NCI-H2029 treated with DMSO at 0.1 percent for 48 hours (cell line): ENCODE measurements at regions not wholly inside any gene's neighbourhood (a gene's known extent, or its start where the extent isn't known, plus 50 kb on each side); places are given as distances from the start of the nearest gene placed in this dataset.

ENCODE experiments used
- DNase-seq: peaks from one replicate; lab custom pipeline; 2025; lab: John Stamatoyannopoulos, UW

DNA sequence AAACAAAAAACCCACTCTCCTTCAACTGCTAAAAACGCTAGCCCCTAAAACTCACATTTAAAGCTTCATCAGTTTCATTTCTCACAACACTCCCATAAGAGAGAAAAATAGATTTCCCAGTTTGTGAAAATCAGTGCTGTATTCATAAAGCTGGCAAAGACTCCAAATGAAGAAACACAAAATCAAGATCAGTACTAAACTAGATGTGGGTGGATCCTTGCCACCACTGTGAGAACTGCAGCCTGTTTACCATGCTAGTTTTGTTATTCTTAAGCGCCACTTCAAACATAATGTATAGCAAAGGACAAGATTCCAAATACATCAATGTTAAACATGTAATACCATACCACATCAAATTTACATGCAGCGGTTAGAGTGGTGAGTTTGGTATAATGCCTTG is 104.5 kb upstream of the CCDC150 start:
- no peak for DNase-seq

DNA sequence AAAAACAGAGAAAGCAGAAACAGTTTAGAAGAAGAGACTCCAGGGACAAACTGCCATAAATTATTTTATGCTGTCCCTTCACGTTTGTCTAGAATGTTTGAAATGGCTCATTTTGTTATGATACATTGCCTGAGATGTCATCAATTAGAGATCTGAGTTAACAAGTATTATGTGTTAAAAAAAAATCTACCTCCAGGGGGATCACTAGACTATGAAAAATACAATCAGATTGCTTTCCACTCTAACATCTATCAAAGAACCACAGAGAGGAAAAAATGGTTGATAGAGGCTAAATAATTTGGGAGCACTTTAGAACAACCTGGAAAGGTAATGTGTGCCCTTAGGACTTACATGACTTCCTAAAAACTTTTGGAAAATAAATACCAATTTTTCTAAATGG is 103.8 kb upstream of the CCDC150 start:
- no peak for DNase-seq

DNA sequence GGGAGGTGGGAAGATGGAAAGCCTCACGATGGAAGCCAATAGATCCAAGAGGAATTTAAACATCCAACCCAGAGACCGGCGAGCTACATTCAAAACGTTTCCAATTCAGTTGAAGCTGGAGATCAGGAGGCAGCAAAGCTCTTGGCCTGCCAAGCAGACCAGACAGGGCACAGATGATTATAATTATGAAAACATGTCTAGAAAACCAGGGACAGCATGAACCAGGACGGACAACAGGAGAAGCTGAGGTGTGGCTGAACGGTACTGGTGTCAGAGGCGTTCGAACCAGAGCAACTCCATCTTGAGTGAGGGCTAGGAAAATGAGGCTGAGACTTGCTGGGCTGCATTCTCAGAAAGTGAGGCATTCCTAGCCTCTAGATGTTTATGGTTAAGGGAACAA is 102.2 kb upstream of the CCDC150 start:
- DNase-seq, result no peak

DNA sequence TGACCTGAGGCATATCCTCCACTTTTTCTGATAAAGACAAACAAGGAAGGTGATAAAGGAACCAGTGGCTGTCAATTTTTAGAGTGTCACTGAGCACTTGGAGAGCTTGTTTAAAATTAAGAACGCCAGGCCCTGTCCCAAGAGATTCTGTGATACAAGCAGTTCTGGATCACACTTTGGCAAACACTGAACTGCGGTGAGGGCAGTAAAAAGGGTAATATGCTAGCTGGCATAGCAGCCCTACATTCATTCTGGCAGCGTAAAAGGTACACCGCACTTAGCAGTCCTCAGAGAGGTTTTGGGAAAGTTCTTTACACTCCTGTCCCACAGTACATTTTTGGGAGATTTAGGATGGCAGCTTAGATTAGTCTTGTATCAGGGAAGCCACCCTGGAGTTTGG is 101.3 kb upstream of the CCDC150 start:
- DNase-seq, result no peak

DNA sequence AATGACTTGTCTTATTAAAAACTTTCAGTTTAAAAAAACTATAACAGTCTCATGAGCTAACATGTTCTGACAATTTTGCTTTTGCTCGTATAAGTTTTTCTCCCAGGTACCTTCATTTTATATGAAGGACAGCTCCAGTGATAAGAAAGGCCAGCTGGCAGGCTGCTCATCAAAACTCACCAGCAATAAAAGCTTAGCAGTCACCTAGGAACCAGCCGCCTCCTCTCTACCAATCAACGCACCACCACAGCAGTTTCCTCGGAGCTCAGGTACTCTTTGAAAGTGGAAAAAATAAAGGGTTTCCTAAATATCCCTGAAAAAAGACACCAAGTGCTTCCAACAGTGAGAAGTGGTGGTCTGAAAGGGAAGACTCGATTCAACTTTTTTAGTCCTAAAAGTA is 100.9 kb upstream of the CCDC150 start:
- DNase-seq, result no peak

DNA sequence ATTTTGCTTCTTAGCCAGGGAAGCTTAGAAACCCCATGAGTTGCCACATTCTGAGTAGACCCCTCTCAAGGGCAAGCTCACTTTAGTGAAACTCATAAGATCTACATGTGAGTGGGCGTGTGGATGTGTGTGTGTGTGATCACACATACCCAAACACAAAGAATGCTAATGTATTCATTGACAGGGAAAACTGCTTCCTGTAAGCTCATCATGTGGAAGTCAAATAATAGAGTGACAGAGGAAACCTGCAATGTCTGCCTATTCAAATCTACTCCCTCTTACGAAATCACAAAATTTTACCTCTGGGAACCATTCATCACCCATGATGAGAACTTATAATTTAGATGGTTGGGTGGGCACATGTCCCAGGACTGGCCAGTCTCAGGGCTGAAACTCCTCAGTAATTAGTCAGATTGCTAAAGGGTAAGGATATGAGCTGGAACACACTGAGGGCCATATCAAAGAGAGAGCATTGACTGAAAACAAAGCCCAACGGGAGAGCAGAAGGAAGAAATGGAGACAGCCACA is 94.5 kb upstream of the CCDC150 start:
- DNase-seq, result no peak

DNA sequence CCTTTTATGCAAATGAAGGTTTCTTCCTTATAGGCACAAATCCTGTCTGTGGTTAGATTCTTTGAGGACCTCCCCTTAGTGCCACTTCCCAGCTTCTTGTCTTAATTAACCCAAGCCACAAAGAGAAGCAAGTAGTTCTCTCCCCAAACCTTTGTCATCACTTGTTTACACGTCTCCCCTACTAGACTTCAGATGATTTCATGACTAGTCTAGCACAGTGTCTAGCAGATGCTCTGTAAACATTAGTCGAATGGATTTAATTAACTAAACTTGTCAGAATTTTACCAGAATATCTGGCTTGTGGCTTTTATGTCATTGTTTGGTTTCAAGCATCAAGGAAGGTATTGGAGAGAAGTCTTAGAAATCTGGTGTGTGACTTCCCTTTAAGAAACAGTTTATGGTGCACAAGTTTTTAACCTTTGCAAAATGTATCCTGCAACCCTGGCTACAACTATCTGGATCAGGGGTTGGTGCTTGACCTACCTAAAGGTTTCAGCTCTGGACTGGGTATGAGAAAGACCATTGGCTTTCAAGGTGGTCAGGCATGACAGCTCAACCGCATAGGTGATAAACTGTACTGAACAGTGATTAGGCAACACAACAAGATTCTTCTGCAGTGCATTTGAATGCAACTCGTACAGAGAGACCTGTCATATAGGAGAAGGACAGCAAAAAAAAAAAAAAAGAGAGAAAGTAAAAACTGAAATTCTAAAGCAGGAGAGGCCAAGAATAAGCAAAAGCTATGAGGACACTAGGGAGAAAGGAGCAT is 93.2 kb upstream of the CCDC150 start:
- DNase-seq, result no peak

DNA sequence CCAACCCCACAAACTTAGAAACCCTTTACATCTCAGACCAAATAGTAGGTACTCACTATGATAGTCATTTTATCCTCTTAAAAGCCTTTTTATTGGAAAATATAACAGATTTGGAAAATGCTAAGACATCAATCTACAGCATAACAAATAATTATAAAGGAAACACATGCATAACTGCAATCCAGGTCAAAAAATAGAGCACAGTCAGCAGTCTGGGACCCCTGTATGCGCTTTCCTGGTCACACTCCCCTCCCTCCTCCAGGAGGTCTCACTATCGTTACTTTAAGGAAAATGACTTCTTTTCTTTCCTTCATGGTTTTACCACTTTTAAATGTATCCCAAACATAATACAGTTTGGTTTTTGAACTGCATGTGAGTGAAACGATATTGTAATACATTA is 90.5 kb upstream of the CCDC150 start:
- DNase-seq, result no peak

DNA sequence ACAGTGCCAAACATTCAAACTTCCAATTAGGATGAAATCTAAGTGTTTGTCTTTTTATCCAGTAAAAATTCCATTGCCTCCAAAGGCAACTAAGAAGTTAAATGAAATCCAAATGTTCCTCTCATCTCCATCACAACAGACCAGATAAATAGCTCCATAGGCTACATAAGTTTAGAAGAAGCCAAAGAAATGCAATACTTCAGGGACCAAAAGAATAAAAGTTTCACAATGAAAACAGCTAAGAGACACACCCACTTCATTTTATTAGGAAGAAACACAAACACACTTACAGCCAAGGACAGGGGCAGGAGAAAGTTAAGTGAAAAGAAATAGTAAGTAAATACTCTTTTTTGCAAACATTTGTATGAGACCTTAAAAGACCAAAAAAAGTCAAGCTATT is 88.5 kb upstream of the CCDC150 start:
- no peak for DNase-seq

DNA sequence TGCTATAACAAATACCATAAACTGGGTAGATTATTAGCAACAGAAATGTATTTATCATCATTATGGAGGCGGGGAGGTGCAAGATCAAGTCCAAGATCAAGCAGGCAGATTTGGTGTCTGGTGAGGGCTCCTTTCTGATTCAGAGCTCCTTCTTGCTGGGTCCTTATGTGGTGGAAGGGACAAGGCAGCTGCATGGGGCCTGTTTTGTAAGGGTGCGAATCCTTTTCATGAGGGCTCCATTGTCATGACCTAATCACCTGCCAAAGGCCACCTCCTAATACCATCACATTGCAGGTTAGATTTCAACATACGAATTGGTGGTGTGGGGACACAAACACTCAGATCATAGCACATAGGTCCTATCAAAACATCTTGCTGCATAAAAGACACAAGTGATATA is 84.4 kb upstream of the CCDC150 start:
- no peak for DNase-seq

DNA sequence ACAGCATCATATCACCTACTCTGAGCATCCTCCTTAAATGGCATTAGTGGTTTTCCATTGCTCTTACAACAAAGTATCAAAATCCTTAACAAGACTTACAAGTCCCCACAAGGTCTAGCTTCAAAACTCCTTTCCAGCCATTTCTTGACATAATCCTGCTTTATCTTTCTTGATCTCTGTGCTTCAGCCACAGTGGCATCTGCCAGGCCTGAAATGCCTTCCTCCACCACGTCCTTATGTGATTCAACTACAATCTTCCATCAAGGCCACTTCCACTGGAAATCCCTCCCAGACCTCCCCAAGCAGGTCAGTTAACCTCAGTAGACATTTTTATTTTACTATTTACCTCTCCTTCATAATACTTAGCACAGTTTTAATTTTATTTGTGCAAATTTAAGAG is 83.8 kb upstream of the CCDC150 start:
- no peak for DNase-seq

DNA sequence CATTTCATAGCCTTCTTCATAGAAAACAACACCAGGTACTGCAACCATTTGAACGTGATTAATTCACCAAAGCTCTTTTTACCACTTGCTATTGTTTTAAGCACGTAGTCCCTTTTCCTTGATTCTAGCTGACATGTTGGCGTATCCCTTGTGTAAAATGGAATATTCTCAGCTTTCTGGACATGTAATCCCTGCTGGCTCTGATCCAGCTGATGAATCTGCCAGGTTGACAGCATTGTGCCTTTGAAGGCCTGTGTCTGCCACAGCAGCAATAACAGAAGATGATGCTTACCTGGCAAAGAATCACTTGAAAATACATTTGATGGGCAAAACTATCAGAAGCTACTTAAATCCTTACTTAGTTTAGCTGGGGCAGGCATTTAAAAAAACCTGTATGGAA is 81.0 kb upstream of the CCDC150 start:
- DNase-seq, result no peak

DNA sequence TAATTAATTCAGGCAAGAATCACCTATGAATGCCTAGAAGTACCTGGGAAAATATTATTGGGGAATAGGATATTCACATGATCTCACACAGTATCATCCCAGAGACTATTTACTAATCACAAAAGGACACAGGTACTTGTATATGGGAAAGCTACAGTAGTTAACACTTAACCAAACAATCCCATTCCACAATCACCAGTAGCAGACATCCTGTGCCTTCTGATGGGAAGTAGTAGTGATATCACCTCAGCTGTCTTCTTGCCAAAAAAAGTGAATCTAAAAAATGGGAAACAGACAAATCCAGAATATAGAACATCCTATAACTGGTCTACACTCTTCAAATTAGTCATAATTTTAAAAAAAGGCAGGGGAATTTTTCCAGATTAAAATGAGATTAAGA is 75.6 kb upstream of the CCDC150 start:
- no peak for DNase-seq

DNA sequence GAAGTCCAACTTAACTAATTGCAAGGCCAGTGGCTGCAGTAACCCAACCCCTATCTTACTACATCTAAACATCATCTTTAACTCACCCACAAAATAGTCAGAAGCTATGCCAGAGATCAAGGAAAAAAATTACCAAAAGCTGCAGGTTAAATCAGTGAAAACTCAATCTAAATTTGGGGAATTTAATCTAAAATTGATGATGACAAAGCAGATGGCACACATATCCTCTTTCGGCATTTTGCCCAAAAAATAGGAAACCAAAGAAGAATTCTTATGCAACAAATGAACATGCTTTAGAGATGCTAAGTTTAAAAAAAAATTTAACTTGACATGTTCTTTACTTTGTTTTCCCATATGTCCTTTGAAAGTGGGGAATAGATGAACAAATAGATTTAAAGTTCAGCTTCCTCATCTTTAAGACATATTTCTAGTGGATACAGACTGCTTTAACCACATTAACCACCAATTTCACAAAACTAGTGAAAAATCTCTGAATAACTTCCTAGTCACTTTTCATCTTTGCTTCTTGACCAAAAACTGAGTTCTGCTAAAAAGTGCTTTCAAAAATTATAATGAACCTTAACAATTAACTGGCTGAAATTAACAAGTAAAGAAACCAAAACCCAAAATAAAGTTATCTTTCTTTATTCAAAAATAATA is 74.3 kb upstream of the CCDC150 start:
- DNase-seq, result no peak

DNA sequence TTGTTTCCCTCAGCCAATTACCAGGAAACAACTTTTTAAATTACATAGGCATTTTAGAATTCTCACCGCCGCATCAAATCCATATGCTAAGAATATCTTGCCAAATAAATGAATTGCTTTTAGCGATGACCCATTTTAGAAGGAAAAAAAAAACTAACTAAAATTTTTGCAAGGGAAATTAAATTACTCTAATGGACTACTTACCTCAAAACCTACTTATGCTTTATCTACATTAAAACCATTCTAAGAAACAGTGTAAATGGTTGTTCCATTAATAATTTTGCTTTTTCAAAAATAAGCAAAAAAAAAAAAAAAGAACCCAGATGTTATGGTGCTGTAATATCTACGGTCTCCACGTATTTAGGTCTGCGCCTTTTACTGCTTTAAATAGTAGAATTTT is 73.5 kb upstream of the CCDC150 start:
- no peak for DNase-seq

DNA sequence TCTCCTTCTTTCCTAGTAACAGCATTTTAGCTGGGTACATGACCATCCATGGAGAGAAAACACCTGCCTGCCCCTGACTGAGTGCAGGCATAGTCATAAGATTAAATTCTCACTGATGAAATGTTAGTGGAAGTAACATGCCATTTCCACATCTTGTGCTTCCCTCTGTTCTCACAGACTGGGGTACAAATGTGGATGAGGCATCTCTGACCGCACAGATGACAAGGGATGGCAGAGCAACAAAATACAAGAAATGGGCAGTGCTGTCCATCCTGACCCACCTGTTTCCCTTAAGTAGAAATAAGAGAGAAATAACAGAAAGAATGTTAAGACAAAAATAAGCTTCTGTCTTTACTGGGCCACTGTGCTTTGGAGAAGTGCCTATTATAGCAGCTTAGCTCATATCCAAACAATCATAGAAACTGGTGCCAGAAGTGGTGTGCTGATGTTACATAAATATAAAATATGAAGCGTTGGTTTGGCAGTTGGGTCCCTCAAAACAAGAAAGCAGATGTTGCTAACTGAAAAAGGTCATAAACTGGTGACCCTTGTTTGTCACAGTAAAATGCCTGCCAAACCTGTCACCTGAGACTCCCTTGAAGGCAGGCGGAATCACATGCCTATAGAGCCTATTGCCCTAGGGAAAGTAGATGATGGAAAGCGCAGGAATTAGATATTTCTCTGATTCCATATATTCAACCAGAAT is 72.4 kb upstream of the CCDC150 start:
- DNase-seq, result peak; percentile 49

DNA sequence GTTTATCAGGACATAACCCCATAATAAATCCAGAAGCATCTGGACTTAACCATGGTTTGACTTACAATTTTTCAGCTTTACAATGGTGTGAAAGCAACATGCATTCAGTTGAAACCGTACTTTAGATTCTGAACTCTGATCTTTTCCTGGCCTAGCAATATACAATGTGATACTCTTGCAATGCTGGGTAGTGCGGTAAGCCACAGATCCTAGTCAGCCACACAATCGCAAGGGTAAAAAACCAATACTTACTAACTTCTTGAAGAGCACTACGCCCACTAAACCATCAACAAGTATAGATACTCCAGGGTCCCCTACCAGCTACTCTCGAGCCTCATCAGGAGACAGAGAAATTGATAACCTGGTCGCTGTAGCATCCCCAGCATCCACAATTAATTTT is 71.0 kb upstream of the CCDC150 start:
- no peak for DNase-seq

DNA sequence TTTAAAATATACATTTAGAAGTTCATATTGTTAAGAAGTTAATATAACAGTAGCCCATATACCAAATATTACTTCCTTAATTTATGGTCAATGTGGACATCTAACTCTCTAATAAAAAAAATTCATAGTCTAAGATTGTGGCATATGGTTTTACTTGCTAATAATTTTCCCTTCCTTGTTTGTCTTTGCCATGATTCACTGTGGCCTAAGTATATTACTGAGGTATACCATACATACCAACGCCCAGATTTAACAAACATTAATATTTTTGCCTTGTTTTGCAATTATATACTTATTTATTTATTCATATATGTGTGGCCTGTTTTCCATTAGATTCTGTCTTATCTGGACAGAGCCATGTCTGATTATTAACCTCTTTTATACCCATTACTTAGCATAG is 54.6 kb upstream of the CCDC150 start:
- DNase-seq, result no peak

DNA sequence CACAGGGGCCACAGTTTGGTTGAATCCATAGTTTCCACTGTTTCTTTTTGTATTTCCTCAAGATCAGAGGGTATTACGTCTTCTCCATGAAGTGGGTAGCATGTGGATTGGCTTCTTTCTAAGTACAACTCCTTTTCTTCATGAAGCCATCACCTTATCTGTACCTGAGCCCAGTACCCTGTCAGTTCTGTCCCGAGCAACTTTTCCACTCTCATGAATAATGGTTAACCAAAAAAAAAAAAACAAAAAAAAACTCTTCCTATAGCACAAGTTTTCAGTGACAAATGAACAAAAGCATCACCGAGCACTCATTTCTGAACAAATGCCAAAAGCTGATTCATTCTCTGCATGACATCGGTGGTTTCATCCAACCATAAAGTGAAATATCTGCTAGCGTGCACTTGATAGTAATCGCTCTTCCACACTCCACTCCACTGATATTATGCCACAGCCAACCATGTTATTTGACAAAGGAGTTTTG is 53.0 kb upstream of the CCDC150 start:
- no peak for DNase-seq

DNA sequence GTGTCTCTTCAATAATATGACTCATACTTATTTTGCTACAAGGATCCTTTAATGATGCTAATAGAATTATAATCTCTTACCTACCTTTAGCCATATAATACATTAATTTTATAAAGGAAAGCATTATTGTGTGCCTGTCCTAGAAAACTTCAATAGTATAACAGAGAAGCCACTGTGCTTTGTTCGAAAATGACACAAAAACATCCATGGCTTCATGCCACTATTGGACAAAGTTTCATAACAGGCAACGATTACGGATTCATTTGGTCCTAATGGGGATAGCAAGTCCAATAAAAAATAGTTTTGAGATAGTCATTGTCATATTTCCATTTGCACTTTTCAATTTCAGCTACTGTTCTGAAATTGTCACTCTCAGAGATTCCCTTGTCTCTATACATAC is 52.5 kb upstream of the CCDC150 start:
- no peak for DNase-seq

DNA sequence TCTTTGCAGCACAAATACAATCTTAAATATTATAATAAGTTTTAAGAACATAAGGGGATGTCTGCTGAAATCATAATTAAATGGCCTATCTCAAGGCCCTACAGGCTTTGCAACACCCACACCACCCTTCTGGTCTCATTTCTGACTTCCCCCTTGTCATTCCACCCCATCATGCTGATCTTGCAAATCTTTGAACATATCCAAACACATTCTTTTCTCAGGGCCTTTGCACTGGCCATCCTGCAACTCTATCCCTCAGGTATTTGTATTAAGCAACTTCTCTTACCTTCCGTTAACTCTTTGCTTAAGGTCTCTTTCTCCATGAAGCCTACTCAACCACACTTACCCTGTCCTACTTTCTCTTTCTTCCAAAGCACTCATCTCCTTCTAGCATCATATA is 51.8 kb upstream of the CCDC150 start:
- DNase-seq, result no peak

DNA sequence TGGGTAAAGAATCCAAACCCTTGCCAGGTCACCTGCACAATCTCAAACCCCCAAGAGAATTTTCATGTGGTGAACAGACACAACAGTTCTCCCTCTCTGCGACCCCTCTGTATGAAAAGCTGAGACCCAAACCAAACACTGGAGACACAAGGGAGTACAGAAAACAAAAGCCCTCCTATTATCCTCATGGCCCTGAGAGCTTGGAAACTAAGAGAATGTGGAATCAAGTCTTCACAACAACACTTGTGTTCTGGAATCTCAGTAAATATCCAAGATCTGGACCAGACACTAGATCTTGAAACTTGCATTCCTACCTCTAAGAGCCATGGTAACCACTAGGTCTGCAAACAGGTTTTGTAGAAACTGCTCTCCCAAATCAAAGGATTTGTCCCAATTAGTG is 50.1 kb upstream of the CCDC150 start:
- no peak for DNase-seq
